ENCODE measurements at regions not wholly inside any gene's neighbourhood (a gene's known extent, or its start where the extent isn't known, plus 50 kb on each side); places are given as distances from the start of the nearest gene placed in this dataset.

DNA sequence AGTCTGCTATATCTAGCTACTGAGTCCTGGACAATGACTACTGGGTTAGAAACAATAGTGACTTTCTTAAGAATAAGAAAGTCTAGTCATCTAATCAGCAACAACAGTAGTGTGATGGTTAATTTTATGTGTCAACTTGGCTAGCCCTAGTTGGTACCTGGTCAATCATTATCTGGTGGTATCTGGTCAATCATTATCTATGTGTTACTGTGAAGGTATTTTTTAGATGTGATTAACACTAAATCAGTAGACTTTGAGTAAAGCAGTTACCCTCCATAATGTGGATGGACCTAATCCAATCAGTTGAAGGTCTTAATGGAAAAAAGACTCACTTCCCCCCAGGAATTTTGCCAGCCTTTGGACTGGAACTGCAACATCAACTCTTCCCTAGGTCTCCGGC lies 312.6 kb downstream of the SIPA1L2 start:
- TF ChIP-seq ZNF281 (CRISPR knock-in tag; IDR thresholded peaks at IDR 0.05) = no peak
- TF ChIP-seq, protein P1, sequence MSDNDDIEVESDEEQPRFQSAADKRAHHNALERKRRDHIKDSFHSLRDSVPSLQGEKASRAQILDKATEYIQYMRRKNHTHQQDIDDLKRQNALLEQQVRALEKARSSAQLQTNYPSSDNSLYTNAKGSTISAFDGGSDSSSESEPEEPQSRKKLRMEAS (CRISPR knock-in tag; IDR thresholded peaks at IDR 0.05) = no peak
- TF ChIP-seq AFF4 (CRISPR knock-in tag; IDR thresholded peaks at IDR 0.05; ENCODE audit: borderline replicate concordance) = no peak
- TF ChIP-seq SOX15 (CRISPR knock-in tag; IDR thresholded peaks at IDR 0.05) = no peak
- TF ChIP-seq, protein P2, sequence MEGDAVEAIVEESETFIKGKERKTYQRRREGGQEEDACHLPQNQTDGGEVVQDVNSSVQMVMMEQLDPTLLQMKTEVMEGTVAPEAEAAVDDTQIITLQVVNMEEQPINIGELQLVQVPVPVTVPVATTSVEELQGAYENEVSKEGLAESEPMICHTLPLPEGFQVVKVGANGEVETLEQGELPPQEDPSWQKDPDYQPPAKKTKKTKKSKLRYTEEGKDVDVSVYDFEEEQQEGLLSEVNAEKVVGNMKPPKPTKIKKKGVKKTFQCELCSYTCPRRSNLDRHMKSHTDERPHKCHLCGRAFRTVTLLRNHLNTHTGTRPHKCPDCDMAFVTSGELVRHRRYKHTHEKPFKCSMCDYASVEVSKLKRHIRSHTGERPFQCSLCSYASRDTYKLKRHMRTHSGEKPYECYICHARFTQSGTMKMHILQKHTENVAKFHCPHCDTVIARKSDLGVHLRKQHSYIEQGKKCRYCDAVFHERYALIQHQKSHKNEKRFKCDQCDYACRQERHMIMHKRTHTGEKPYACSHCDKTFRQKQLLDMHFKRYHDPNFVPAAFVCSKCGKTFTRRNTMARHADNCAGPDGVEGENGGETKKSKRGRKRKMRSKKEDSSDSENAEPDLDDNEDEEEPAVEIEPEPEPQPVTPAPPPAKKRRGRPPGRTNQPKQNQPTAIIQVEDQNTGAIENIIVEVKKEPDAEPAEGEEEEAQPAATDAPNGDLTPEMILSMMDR (IDR thresholded peaks at IDR 0.05) = no peak
- no peak for TF ChIP-seq ZNF416 (CRISPR knock-in tag; IDR thresholded peaks at IDR 0.05)
- TF ChIP-seq NR3C1 (CRISPR knock-in tag; conservative IDR thresholded peaks at IDR 0.05; ENCODE audit: low read depth) = no peak
- TF ChIP-seq SMAD3 (CRISPR knock-in tag; IDR thresholded peaks at IDR 0.05; ENCODE audit: borderline replicate concordance) = no peak
- TF ChIP-seq TEAD4 (CRISPR knock-in tag; IDR thresholded peaks at IDR 0.05) = no peak
- TF ChIP-seq NR1H2 (CRISPR knock-in tag; IDR thresholded peaks at IDR 0.05) = no peak
- TF ChIP-seq, protein P3, sequence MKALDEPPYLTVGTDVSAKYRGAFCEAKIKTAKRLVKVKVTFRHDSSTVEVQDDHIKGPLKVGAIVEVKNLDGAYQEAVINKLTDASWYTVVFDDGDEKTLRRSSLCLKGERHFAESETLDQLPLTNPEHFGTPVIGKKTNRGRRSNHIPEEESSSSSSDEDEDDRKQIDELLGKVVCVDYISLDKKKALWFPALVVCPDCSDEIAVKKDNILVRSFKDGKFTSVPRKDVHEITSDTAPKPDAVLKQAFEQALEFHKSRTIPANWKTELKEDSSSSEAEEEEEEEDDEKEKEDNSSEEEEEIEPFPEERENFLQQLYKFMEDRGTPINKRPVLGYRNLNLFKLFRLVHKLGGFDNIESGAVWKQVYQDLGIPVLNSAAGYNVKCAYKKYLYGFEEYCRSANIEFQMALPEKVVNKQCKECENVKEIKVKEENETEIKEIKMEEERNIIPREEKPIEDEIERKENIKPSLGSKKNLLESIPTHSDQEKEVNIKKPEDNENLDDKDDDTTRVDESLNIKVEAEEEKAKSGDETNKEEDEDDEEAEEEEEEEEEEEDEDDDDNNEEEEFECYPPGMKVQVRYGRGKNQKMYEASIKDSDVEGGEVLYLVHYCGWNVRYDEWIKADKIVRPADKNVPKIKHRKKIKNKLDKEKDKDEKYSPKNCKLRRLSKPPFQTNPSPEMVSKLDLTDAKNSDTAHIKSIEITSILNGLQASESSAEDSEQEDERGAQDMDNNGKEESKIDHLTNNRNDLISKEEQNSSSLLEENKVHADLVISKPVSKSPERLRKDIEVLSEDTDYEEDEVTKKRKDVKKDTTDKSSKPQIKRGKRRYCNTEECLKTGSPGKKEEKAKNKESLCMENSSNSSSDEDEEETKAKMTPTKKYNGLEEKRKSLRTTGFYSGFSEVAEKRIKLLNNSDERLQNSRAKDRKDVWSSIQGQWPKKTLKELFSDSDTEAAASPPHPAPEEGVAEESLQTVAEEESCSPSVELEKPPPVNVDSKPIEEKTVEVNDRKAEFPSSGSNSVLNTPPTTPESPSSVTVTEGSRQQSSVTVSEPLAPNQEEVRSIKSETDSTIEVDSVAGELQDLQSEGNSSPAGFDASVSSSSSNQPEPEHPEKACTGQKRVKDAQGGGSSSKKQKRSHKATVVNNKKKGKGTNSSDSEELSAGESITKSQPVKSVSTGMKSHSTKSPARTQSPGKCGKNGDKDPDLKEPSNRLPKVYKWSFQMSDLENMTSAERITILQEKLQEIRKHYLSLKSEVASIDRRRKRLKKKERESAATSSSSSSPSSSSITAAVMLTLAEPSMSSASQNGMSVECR (CRISPR knock-in tag; IDR thresholded peaks at IDR 0.05; ENCODE audit: borderline replicate concordance) = no peak
- TF ChIP-seq CREM (CRISPR knock-in tag; IDR thresholded peaks at IDR 0.05) = no peak
- TF ChIP-seq, protein P4, sequence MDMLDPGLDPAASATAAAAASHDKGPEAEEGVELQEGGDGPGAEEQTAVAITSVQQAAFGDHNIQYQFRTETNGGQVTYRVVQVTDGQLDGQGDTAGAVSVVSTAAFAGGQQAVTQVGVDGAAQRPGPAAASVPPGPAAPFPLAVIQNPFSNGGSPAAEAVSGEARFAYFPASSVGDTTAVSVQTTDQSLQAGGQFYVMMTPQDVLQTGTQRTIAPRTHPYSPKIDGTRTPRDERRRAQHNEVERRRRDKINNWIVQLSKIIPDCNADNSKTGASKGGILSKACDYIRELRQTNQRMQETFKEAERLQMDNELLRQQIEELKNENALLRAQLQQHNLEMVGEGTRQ (CRISPR knock-in tag; IDR thresholded peaks at IDR 0.05) = no peak
